Nephron (organoid): ENCODE measurements at regions not wholly inside any gene's neighbourhood (a gene's known extent, or its start where the extent isn't known, plus 50 kb on each side); places are given as distances from the start of the nearest gene placed in this dataset.

Source experiments
- H3K27ac Mint-ChIP-seq, 3 experiments: 2 replicates each; pipeline ENCODE4 v1.8.0; 2020; ENCODE audit warnings: mixed read lengths in 3 of 3, mild to moderate bottlenecking in 2 of 3, moderate library complexity in 1 of 3
- H3K27me3 Mint-ChIP-seq: 2 replicates; pipeline ENCODE4 v1.8.0; 2021; ENCODE audit warnings: low read depth, mild to moderate bottlenecking, moderate library complexity, mixed read lengths
- H3K36me3 Mint-ChIP-seq: 2 replicates; pipeline ENCODE4 v1.8.0; 2020; ENCODE audit warnings: low read depth, mixed read lengths
- H3K4me1 Mint-ChIP-seq: 2 replicates; pipeline ENCODE4 v1.8.0; 2020; ENCODE audit warnings: mixed read lengths
- H3K4me3 Mint-ChIP-seq, 3 experiments: 2 replicates each; pipeline ENCODE4 v1.8.0; 2020; ENCODE audit warnings: mild to moderate bottlenecking in 3 of 3, mixed read lengths in 3 of 3, moderate library complexity in 2 of 3
- H3K9me3 Mint-ChIP-seq: 2 replicates; pipeline ENCODE4 v1.8.0; 2020; ENCODE audit warnings: mixed read lengths
- TF ChIP-seq, protein P1 (sequence below), 3 experiments: fragments of 200-600 bp; sonication (generic); IDR thresholded peaks; one replicate each; pipeline ENCODE4 v1.5.0; 2021; ENCODE audit warnings: antibody characterized with exemption in 3 of 3; ENCODE audit not compliant: unreplicated experiment in 3 of 3

DNA sequence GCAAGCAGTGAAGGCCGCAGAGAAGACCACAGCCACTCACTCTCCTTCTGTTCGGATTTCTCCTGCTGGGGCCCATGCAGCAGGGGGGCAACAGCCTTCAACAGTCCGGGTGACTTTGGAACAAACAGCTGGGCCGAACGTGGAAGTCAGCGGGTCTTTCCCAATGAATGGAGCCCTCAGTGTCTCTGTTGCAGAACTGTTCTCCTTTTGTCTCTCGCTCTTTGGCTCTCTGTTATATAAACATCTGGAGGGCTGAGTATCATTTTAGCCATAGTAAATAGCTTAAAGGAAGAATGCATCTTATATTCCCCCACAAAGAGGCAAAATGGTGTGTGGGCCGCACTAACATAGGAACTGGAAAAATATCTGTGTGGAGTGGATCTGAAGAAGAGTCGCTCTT lies 136.7 kb upstream of the RALGAPA2 start:
- H3K9me3 Mint-ChIP-seq: no peaks in the 10 kb centered on the region
- H3K4me3 Mint-ChIP-seq: no peak overlapping the region
- peaks cover 24% of the 10 kb centered on the region for H3K27me3 Mint-ChIP-seq
- no peaks in the 10 kb centered on the region for H3K36me3 Mint-ChIP-seq
- TF ChIP-seq, protein P1, sequence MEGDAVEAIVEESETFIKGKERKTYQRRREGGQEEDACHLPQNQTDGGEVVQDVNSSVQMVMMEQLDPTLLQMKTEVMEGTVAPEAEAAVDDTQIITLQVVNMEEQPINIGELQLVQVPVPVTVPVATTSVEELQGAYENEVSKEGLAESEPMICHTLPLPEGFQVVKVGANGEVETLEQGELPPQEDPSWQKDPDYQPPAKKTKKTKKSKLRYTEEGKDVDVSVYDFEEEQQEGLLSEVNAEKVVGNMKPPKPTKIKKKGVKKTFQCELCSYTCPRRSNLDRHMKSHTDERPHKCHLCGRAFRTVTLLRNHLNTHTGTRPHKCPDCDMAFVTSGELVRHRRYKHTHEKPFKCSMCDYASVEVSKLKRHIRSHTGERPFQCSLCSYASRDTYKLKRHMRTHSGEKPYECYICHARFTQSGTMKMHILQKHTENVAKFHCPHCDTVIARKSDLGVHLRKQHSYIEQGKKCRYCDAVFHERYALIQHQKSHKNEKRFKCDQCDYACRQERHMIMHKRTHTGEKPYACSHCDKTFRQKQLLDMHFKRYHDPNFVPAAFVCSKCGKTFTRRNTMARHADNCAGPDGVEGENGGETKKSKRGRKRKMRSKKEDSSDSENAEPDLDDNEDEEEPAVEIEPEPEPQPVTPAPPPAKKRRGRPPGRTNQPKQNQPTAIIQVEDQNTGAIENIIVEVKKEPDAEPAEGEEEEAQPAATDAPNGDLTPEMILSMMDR (IDR thresholded peaks at IDR 0.05; ENCODE audit: unreplicated experiment in 3 of 3): no peak
- H3K27ac Mint-ChIP-seq: no peak overlapping the region
- H3K4me1 Mint-ChIP-seq: peaks cover 5% of the 10 kb centered on the region

GRCh38 chr20:20847814-20848213 lies 135.4 kb upstream of the RALGAPA2 start:
- Mint-ChIP-seq H3K27ac (no peak overlapping the region), H3K9me3 (no peaks in the 10 kb centered on the region), H3K4me3 (no peak overlapping the region), H3K27me3 (peaks cover 38% of the 10 kb centered on the region), H3K36me3 (no peaks in the 10 kb centered on the region), H3K4me1 (peaks cover 5% of the 10 kb centered on the region)
- TF ChIP-seq, protein P1 (IDR thresholded peaks at IDR 0.05; ENCODE audit: unreplicated experiment in 3 of 3): no peak

GRCh38 chr20:20843982-20844381 lies 131.5 kb upstream of the RALGAPA2 start:
- Mint-ChIP-seq H3K4me1 (no peaks in the 10 kb centered on the region), H3K9me3 (no peaks in the 10 kb centered on the region), H3K4me3 (no peak overlapping the region), H3K27me3 (peaks cover 52% of the 10 kb centered on the region), H3K27ac (no peak overlapping the region), H3K36me3 (no peaks in the 10 kb centered on the region)
- TF ChIP-seq, protein P1 (IDR thresholded peaks at IDR 0.05; ENCODE audit: unreplicated experiment in 3 of 3): no peak

- TF ChIP-seq, protein P1 (IDR thresholded peaks at IDR 0.05; ENCODE audit: unreplicated experiment in 3 of 3): no peak
- H3K4me1 Mint-ChIP-seq: no peaks in the 10 kb centered on the region
These were observed 127.3 kb upstream of the RALGAPA2 start for GRCh38 chr20:20839771-20840170.

GRCh38 chr20:20837574-20838021 lies 125.2 kb upstream of the RALGAPA2 start:
- TF ChIP-seq, protein P1 (IDR thresholded peaks at IDR 0.05; ENCODE audit: unreplicated experiment in 3 of 3): peak; percentile 70 to 82 (median 73)
- H3K9me3 Mint-ChIP-seq: no peaks in the 10 kb centered on the region
- H3K27ac Mint-ChIP-seq: no peak overlapping the region
- H3K27me3 Mint-ChIP-seq: peaks cover 46% of the 10 kb centered on the region
- no peak overlapping the region for H3K4me3 Mint-ChIP-seq
- no peaks in the 10 kb centered on the region for H3K36me3 Mint-ChIP-seq
- H3K4me1 Mint-ChIP-seq: no peaks in the 10 kb centered on the region

More at GRCh38 chr20:20839771-20840170, 127.3 kb upstream of the RALGAPA2 start:
- Mint-ChIP-seq H3K27ac (no peak overlapping the region), H3K36me3 (no peaks in the 10 kb centered on the region), H3K9me3 (no peaks in the 10 kb centered on the region), H3K4me3 (no peak overlapping the region), H3K27me3 (peaks cover 54% of the 10 kb centered on the region)

DNA sequence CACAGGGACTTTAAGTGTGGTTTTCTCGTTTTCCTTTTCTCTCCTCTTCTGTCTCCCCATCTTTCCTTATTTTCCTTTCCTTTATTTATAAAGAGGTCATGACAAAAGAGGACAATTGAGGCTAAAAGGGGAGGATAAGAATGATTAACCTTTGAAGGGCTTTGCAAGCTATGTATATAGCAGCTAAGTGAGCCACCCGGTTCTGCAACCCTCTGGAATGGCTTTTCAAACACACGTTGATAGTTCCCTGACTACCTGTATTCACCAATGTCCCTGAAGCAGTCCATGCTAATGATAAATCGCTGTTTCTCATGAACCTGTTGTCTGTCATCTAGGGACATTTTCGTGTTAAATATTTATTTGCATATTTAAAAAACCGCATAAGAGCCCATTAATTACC lies 124.4 kb upstream of the RALGAPA2 start:
- H3K36me3 Mint-ChIP-seq: no peaks in the 10 kb centered on the region
- H3K27ac Mint-ChIP-seq: no peak overlapping the region
- no peaks in the 10 kb centered on the region for H3K9me3 Mint-ChIP-seq
- H3K4me3 Mint-ChIP-seq: no peak overlapping the region
- H3K27me3 Mint-ChIP-seq: peaks cover 38% of the 10 kb centered on the region
- no peaks in the 10 kb centered on the region for H3K4me1 Mint-ChIP-seq
- TF ChIP-seq, protein P1 (IDR thresholded peaks at IDR 0.05; ENCODE audit: unreplicated experiment in 3 of 3): no peak
